Smooth muscle cell of the brain vasculature (primary cell): ENCODE measurements at regions not wholly inside any gene's neighbourhood (a gene's known extent, or its start where the extent isn't known, plus 50 kb on each side); places are given as distances from the start of the nearest gene placed in this dataset.

Source experiments
- DNase-seq: peaks from one replicate; pipeline ENCODE4 v3.0.0-alpha.2; 2012; ENCODE audit warnings: low read depth, low spot score

DNA sequence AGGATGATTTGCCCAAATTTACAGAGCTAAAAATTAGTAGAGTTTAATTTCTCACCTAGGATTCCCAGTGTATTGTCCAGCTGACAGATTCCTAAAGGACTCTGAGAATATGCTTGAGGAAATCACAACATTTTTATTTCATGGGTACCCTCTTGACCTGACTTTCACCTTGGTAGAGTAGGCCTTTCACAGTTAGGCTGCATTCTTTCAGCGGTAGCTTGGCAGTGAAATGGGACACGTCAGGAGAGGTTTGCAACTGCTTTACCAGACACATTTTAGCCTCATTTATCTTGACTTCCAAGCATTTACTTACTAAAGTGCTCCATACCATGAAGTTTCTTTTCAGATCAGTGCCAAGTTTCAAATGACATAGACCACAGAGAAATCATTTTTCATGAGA, 937.9 kb upstream of the LRRTM1 start:
- DNase-seq = no peak

DNA sequence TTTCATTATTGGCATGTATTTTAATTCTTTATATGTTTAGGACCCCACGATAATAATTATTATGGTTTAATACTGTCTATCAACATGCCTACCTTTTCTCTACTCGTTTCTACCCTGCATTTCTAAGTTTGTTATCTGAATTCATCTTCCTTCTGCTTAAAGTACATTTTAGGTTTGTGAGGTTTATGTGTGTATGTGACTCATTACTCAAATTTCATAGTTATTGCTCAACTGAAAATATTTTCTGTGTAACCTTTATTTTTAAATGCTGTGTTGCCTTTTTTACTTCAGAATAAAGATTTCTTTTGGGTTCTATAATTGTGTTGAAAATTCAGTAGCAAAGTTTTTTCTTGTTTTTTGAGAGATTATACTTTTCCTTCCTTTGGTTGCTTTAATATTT, 933.9 kb upstream of the LRRTM1 start:
- DNase-seq = no peak

DNA sequence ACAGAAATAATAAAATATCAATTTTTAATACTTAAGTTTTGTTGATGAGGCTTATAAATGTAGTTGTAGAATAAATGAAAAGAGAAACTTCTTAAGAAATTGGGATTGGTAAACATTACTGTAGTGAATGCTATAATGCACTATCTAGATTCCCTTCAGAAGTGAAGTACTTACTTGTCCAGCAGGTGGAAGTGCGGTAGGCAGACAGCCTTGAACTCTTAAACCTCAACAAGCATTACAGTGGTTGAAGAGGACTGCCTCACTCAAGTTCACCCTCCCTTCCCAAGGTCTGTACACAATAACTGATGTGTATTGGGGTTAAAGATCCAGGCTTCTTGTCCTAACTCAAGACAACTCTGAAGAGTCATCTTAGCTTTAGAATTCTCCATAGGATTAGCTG, 931.0 kb upstream of the LRRTM1 start:
- no peak for DNase-seq

DNA sequence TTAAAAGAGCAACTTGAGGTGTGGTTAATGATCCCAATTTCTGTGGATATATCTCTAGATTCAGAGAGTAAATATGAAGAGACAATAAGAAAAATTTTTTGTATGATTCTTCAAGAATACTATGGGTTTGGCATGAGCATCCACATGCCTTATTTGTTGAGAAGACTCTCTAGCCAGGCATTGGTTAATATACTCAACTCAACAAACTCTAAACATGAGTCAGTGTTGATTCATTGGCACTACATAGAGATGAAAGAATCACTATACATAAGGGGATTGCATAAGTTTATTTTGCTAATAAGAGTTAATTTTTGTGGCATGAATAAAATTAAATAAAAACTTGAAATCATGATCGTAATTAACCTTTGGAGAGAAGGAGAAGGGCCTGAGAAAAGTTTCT, 930.2 kb upstream of the LRRTM1 start:
- no peak for DNase-seq

DNA sequence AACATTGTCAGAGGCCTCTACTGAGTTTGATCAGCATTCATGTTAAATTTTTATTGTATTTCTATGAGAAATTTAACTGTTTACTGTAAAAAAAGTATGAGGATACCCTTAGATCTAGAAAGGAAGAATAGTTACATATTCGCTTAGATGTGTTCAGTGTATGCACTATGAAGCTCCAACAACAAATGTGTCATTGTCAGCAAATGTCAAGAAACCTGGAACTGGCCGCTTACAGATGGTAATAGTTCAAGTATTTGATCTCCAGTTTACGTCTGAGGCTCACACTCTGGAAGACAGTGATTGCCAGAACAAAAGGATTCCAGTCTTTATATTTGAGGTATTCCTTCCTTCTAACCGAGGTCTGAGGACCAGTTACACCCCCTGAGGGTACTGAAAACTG, 921.2 kb upstream of the LRRTM1 start:
- DNase-seq = no peak

DNA sequence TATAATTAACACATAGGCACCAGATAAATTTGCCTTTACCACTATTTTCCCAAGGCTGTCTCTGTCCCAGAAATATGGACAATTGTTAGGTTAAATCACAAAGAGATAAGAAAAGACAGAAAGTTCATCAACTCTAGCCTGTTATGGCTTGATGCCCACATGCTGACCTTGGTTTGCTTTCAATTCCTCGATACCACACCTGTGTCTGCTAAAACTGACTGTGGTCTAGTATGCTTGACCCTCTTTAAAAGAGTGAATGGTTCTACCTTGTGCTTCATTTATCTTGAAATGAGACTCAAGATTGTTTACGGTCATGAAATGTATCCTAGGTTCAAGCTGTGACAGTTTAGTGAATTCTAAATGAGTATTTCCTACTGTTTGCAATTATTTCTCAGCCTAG, 909.0 kb upstream of the LRRTM1 start:
- DNase-seq = no peak

DNA sequence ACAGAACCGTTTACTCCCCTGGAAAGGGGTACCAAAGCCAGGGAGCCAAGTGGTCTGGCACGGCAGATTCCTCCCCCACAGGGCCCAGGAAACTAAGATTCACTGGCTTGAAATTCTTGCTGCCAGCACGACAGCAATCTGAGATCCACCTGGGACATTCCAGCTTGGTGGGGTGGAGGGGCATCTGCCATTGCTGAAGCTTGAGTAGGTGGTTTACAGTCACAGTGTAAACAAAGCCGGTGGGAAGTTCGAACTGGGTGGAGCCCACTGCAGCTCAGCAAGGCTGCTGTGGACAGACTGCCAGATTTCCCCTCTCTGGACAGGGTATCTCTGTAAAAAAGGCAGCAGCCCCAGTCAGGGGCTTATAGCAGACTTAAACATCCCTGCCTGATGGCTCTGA, 901.7 kb upstream of the LRRTM1 start:
- DNase-seq = no peak

DNA sequence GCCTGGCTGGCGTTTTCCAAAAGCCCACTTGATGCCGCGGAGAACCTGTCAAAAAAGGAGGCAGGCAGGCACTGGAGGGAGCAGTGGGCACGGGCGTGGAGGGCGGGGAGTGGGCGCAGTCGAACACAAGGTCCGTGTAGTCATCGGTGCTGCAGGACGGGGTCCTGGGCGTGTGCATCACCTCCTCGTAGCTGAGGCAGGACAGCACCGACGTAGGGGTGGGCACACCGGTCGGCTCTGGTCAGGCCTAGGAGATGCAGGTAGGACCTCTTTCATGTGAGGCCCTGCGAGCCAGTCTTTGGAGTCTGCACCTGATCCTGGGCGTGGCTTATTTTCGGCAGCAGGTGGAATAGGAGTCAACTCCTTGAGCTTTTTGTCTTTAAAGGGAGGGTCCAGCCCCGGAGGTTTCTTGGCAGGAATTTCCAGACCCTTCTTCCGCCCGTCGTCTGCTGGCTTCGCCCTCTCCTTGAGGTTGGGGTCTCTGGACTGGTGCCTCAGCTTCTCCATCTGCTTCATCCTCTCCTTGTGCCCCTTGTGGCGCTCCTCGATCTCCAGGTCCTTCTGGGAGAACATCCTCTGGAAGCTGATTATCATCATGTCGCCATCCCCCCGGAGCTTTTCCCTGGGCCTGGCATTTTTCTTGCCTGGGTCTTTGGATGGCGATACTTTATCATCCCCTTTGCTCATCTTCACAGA, 892.5 kb upstream of the LRRTM1 start:
- no peak for DNase-seq

DNA sequence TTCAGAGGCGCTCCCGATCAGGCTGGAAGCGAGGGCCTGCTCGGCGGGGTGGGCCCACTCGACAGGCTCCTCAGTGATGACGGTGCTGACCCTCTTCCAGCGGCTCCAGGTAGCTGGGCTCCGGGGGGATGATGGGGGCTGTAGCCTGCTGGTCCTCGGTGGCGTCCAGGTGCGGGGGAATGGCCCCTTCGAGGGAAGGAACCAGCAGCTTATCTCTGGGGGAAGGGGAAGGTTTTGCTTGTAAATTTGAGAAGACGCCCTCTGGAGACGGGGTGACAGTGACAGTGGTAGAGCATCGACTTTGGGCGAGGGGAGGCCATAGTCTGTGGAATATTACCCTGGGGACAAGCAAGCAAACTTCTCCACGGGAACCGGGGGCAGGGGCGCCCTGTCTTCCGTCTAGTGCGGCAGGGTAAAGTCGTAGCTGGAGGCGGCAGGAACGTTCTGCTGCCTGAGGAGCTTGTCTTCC, 891.9 kb upstream of the LRRTM1 start:
- no peak for DNase-seq

DNA sequence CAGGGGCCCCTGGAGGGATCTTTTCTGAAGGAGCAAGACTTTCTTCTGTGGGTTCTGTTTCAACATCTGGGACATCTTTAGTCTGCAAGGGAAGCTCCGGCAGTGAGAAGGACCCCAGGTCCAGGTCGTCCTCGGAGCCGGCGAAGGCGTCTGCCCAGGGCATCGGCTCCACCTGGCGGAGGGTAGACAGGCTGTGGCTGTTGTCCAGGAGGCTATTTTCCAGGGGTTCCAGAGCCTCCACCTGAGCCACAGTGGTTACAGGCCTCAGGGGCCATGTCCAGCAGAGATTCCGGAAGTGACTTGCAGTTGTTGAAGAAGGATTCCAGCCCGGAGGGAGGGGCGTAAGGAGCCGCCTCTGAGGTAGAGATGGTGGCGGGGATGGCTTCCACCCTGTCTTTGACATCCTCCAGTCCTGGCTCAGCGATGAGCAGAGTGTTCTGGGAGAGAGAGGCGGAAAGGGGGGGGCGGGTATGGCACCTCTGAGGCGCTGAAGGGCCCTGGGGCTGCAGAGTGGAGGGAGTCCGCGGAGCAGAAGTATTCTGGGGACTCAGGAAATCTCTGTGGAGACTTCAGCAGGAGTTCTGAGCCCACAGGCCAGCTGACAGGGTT, 891.3 kb upstream of the LRRTM1 start:
- DNase-seq = no peak

DNA sequence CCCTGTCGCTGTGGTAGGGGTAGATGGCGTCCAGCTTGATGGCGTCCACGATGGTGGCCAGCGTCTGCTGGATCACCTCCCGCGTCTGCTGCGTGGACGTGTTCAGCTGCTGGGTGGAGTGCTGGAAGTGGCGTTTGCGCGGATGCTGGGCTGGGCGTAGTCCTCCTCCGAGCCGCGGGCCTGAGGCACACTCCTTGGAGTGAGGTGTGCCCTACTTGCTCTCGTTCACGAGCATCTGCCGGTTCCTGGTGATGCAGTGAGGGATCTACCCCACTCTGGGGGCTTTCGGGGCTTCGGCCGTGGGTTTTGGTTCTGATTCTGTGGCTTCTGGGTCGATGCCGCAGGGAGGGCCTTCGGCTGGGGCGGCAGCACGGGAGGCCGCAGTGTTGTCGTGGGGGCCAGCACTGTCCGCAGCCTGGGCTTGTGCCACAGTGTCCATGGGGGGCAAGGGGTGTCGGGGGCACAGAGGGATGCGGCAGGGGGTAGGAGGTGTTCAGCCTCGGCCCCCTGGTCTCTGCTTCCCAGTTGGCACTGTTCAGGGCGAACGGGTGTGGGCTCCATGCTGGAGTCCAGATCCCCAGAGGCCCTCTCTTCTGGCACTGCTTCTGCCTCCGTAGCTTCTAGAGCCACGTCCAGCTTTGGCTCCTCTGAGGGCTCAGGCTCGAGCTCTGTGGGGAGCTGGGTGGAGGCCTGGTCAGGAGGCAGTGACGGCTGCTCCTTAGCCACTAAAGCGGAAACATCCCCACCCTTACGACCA, 890.6 kb upstream of the LRRTM1 start:
- no peak for DNase-seq

DNA sequence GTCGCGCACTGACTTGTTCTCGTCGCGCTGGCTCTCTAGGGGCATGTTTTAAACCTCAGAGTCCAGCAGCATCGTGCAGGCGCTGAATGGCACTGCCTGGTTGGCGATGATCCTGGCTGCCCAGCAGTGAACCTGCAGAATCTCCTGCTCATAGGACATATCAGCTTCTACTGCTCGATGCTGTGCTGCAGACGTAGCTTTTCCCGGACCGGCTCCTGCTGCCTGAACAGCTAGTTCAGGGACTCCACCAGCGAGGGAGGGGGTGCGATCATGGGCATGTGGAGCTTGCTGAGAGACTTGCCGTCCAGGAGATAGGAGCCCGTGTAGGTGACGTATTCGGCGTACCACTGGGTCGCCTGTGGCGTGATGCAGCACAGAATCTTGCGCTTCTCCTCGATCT, 890.0 kb upstream of the LRRTM1 start:
- no peak for DNase-seq

DNA sequence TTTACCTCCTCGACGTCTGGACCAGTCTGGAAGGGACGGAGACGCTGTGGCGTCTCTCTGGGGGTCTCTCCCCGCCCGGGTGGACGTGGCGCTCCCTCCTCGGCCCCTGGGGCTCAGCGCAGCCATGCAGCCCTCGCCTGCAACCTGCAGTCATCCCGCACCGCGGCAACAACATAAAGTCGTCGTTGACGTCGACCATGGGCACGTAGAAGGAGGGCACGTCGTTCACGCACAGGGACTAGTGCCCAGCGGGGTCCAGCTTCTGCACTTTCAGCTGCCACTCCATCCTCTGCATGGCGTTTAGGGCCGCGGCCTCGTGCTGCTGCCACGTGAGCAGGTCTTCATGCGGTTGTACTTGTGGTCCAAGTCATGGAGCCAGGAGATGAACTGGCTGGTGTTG, 889.6 kb upstream of the LRRTM1 start:
- DNase-seq = no peak

DNA sequence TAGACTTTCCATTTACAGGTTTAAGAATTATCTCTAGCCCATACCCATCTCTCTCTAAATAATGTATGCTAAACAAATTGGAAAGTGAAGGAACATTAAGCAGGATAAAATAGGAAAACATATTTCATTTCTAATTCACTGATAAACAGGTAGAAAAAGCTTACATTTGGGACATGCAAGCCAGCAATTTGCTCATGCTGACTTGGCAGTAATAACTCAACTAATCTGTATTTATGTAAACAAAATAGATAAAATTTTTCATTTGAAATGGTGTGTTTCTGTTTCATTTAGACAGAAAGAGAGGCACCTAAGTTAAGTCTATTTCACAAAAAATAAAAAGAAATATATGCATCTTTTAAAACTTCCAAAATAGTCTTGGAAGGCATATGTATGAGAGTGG, 877.3 kb upstream of the LRRTM1 start:
- no peak for DNase-seq

DNA sequence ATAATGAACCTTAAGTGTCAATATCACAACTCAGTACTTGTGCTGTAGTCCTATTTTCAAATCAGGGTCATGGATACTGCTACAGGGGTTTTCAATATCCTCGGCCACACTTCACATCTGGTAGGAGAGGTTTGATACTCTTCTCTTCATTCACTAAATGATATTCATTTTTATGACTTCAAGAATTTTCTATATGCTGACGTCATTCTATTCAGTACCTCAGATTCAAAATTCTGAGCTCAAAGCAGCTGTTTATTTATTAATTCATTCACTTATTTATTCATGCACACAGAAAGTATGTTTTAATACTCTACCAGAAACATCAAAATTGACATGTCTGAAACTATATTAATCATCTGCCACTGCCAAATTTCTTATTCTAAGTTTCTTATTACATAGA, 866.9 kb upstream of the LRRTM1 start:
- DNase-seq = no peak

DNA sequence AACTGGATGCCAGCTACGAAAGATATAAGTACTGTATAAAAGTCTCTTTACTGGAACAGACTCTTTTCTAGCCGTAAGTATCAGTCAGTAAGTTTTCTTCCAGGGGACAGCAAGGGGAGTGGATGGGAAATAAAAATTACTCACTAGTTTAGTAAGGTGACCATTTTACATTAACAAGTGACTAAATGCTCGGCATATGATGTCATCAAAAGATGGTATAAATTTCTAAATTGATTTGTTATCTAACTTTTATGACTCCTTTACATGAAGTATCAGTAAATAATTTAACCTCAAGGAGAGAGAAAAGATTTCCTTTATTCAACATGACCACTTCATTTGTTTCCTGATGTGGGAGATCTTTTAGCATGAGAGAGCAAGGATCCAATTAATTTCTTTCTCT, 859.0 kb upstream of the LRRTM1 start:
- no peak for DNase-seq

DNA sequence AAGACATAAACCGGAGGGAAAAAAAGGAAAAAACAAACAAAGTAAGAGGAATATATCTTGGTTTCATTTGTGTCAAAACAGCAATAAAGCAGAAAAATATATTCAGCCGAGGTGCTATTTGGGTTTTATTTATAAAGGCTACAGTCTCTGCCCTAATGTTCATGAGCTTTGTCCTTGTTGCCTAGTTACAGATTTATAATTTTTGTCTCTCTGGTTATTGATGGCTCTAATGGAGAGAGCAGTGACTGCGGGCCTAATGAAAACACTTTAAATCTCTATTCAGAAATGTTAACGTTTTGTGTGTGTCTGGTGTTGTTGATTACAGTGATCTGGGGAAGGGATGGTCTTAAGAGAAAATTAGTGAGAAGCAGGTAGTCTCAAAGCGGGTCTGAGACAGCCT, 854.0 kb upstream of the LRRTM1 start:
- DNase-seq = no peak

DNA sequence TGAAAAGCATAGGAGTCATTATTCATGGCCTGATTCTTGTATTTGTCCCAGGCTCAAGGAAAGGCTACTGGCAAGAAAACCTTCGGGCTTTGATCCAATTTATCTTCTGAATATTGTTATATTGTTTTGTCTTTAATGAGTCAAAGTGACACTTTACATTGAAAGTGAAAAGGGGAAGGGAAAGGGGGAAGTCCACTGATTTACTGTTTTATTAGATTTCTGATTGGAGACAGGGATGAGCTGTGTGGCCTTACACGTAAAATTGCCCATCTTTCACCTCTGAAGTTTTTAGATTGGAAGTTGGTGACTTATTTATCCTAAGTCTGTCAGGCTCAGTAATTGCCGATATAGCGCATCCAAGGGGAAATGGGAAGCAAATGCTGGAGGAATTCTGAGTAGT, 843.8 kb upstream of the LRRTM1 start:
- DNase-seq = no peak

DNA sequence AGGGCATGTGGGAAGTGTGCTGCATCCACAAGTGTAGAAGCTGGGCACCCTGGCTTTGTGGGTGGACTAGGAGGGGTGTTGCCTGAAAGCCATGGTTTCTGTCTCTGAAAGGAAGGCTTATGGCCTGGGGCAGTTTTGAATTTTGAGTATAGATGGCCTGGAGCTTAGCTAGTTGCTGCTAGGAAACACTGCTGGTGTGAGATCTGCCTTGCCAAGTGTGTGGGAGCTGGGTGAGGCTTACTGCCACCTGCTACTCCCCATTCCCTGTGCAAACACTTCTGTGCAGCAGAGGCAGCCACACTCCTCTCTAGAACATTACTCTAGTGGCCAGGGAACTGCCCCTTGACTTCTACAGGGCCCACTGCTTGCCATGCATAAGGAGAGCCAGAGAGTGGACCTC, 831.7 kb upstream of the LRRTM1 start:
- no peak for DNase-seq

DNA sequence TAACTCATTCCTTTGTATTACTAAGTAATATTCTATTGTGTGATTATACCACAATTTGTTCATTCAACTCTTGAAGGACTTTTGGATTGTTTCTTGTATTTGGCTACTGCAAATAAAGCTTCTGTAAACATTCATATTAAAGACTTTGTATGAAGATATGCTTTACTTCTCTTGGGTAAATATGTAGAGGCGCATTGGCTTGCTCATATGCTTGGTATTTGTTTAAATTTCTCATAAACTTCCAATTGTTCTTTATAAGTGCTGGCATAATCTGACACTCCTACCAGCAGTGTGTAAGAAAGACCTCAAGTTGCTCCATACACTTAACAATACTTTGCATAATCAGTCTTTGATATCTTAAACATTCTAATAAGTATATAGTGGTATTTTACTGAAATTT, 792.8 kb upstream of the LRRTM1 start:
- DNase-seq = no peak

DNA sequence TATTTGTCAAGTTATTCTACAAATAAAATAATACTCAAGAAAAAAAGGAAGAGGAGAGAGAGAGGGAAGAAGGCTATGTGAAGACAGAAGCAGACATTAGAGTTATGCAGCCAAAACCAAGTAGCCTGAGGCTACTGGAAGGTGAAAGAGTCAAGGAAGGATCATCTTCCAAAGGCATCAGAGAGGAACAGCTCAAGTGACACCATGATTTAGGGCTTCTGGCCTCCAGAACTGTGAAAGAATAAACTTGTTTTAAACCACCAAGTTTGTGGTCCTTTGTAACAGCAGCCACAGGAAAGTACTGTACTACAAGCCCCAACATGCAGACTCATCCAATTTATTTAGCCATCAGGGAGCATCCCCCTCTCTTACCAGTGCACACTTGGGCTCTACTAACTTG, 788.5 kb upstream of the LRRTM1 start:
- DNase-seq = no peak

DNA sequence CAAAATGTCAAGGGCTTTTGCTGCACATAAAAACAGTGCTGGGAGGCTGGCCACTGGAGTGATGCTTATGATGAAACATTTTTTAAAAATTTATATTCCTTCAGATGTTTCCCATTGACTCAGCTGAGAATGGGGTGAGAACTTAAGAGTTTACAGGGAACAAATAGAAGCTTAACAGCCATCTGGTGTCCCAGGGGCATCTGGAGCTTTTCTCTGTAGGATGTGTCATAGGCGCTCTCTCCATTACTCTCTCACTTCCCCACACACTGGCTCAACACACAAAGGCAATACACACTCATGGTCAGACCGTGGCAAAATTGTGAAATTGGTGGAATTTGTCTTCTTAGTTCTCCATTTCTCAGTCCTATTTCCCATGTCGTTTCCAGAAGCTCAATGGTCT, 783.1 kb upstream of the LRRTM1 start:
- DNase-seq = no peak

DNA sequence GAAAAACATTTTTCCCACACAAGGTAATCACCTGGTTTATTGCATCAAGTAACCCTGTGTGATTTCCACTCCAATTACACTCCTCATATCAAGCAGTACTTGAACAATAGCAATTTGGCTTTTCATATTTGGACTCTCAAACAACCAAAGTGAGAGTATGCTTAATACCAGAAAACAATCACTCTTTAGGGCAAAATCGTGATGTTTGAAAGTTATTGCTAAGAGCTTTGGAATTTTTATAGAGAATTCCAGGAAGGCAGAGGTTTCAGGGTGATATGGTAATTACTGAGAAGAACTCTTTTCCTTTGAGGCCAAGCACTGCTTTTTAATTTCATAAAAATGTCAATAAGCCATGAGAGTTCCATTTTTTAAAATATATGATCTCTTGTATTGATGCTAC, 779.5 kb upstream of the LRRTM1 start:
- no peak for DNase-seq
